GM19023 (cell line): ENCODE measurements at regions not wholly inside any gene's neighbourhood (a gene's known extent, or its start where the extent isn't known, plus 50 kb on each side); places are given as distances from the start of the nearest gene placed in this dataset.
"Not testable (repeated sequence)": the region's sequence is repeated elsewhere in the genome, so short reads cannot be mapped to it uniquely, and the experiment has no call there.

Source experiments
- ATAC-seq: cut with Tn5 transposase; IDR thresholded peaks from one replicate; pipeline ENCODE4 v1.9.1; 2021; ENCODE audit warnings: mild to moderate bottlenecking, moderate library complexity; ENCODE audit not compliant: unreplicated experiment

DNA sequence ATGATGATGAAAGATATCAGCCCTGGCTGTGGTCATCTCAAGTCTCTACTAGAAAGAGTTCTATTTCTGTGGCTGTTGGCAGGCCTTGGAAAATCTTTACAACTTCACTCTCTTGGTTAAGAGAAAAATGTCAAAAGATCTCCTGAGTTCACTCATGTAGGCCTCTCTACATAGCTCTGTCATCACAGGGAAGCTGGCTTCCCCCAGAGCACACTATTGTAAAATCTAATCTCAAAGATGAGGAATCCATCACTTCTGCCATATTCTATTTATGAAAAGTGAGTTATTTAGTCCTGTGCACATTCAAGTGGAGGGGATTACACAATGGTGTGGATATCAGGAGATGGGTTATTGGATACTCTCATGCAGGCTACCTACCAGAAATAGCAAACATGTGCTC, 388.4 kb upstream of the HS3ST1 start:
- ATAC-seq, result no peak

DNA sequence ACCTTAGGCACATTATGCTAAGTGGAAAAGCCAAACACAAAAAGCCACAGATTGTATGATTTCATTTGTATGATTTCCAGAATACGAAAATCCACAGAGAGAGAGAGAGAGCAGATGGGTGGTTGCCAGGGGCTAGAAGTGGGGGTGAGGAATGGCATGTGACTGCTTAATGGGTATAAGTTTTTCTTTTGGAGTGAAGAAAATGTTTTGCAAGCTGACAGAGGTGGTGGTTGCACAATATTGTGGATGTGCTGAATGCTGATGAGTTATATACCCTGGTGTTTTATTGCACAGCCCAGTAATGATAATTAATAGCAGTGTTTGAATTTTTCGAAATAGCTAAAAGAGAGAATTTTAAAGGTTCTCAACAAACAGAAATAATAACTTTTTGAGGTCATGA, 386.1 kb upstream of the HS3ST1 start:
- no peak for ATAC-seq

DNA sequence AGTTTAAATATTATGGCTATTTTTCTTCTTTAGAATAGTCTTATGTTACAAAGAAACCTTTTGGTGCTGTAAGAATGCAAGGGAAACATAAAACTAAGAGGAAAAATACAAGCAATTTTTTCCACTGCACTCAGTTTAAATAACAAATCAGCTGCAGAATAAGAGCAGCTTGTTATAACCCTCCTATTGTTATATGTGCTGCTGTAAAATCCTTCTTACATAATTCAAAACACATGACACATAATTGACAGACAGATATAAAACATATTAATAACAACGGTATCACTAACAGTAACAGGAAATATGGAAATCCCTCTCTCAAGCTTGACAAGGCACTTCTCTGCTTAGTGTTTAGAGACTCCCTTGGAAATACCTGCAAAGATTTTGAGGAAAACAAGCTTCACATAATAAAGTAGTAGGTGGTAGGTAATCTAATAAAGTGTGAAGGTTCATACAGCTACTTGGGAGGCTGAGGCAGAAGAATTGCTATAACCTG, 385.3 kb upstream of the HS3ST1 start:
- no peak for ATAC-seq

DNA sequence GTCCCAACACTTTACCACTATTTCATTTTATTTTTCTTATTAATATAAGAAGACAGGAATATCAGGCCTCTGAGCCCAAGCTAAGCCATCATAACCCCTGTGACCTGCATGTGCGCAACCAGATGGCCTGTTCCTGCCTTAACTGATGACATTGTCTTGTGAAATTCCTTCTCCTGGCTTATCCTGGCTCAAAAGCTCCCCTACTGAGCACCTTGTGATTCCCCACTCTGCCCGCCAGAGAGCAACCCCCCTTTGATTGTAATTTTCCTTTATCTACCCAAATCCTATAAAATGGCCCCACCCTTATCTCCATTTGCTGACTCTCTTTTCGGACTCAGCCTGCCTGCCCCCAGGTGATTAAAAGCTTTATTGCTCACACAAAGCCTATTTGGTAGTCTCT, 382.8 kb upstream of the HS3ST1 start:
- not testable (repeated sequence) for ATAC-seq

DNA sequence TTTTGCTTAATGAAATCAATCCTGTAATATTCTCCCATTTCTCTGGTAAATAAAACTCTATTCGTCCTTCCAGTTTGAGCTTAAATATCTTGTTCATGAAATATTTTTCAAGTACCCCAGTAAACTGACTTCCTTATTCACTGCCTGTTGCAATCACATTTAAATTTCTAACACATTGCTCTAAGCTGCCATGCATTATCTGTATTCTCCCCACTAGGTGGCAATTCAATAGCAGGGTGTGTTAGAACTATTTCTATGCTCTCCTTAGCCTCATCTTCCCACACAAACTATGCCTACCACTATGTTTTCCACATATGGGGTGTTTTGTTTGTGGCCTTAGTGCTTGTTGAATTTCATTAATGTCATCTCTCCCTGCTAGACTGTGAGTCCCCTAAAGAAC, 377.1 kb upstream of the HS3ST1 start:
- no peak for ATAC-seq

DNA sequence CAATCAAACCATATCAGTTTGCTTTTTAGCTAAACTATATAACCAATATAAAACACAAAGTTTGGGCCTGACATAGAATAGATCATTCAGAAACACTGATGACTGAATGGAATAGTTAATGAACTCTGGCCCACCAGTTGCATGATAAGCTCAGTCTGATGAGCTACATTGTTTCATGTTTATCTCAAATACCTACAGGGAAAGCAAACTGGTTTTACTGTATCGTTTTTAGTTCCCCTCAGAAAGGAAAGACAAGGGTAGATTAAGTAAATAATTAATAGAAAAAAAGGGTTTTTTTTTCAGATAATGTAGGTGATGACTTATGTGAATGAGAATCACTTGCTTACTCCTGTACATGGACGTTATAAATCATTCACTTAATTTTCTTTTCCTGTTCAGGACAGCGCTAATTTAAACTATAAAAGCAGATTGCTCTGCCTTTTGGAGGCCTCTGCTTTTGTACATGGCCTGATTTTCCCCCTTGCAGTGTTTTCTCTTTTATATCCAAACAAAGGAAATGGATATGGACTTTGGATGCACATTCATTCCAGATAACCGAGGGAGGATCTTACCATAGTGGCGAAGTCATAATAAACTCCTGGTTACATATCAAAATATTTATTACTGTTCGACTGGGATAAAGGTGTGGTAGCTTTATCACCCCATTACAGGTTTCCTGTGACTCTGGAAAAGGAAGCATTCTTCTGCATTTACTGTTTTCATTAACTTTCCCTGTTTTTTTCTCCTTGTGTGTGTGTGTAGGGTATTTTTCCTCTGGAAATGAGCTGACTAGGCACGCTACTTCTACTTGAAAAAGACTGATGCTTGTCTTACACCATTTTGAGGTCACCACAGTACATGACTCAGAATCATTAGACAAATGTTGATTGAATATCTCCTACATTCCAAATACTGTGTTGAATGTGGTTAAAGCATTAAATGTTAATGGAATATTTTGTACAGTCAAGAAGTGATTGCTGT, 373.1 kb upstream of the HS3ST1 start:
- ATAC-seq, result peak; percentile 87

DNA sequence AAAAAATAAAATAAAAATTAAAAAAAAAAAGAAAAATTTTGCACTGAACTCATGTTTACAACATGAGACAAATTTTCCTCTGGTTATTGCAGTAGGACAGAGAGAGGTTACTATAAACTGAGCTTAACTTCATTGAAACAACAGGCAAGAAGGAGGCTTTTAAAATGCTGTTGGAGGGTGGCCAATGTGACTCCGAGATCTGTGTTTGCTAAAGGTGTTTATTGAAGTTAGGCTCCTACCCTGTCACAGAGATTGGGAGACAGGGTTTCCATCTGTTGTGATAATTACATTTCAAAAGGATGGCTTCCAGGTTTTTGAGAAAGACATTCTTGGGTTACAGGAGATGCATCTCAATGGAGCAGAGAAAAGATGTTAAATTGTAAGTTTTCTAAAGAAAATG, 370.5 kb upstream of the HS3ST1 start:
- no peak for ATAC-seq

DNA sequence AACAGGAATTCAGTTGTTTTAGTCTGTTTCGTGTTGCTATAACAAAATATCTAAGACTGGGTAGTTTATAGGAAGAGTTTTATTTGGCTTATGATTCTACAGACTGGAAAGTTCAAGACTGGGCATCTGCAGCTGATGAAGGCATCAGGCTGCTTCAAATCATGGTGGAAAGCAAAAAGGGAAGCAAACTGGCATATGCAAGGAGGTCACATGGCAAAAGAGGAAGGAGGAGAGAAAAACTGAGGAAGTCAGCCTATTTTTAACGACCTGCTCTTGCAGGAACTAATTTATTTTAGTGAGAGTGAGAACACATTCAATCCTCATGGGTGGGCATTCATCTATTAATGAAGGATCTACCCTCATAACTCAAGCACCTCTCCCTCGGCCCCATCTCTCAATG, 363.1 kb upstream of the HS3ST1 start:
- ATAC-seq, result no peak

DNA sequence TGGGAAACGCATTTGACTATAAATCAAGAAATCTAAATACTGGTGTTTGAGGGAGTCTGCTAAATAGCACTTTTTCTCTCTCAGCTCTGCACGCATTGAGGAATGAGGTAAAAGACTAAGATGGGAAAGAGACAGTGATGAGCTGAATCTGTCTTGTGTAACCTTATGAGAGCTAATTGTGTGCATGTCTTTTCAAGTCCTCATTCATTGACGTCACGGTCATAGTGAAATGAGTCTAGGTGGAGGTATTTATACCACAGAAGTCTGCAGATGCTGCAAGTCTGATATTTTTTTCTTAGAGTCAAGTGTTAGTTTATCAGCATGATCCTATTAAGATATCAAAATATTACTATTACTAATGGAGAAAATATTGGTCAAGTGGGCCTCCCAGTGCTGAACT, 361.5 kb upstream of the HS3ST1 start:
- no peak for ATAC-seq

DNA sequence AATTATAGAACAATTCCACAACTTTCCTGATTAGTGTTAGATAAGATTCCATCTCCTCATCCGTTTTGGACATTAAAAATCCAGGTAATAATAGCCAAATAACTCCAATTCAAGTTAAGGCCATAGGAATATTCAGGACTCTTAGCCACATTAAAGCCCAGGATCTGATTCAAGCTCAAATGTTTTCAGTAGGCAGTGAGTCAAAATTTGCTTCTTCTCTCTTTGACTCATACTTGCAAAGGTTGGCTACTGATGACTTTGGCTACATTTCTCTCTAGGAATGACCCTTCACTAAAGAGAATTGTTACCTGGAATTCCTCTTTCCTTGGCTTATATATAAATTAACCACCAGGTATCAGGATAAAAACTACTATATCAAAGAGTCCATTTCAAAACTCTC, 354.9 kb upstream of the HS3ST1 start:
- ATAC-seq, result no peak

DNA sequence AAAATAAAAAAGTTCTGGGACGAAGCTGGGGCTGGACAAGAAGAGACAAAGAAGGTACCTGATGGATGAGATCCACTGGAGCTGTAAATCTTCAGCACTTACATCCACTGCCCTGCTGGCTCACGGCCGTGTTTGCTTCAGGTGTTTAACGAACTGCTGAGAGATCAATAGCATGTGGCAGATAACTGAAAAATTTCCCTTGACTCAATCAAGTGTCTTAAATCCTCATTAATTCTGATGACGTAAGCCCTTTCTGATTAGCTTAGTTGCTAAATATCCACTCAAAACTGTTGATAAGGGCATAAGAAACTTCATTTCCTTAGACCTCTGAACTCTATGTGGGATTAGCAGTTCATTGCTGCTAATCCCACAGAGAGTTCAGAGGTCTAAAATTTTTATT, 354.2 kb upstream of the HS3ST1 start:
- ATAC-seq, result no peak

DNA sequence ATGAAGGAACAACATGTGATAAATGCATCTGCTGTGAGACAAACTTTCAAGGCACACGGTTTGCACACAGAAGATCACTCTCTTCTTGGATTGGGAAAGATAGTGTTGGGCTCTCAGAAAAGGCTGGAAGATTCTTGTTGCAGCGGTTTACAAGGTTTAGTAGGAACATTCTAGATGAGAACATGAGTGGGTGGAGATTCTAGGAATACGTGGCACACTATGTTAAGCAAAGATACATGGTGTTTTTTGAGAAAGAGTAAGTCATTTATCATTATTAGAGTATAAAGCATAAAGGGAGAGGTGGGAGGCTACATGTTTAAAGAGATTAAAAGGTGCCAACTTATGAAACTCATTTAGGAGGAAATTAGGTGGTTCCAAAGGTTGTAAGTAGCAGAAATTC, 348.8 kb upstream of the HS3ST1 start:
- no peak for ATAC-seq

DNA sequence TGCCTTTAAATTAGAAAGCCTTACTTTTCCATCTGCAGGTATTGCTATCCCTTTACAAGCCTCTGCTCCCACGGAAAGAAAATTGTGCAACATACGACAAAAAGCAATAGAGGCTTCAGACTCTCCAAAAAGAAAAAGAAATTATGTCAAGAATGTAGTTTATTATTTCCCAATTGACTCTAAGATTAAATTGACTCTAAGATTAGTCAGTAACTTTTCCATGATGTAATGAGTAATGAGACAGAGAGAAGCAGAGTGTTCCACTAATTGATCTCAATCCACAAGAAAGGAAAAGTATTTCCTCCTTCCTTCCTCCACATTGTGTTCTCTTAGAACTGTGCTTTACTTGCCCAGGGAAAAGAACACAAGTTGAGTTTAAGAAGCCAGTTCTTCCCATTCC, 345.7 kb upstream of the HS3ST1 start:
- ATAC-seq, result no peak

DNA sequence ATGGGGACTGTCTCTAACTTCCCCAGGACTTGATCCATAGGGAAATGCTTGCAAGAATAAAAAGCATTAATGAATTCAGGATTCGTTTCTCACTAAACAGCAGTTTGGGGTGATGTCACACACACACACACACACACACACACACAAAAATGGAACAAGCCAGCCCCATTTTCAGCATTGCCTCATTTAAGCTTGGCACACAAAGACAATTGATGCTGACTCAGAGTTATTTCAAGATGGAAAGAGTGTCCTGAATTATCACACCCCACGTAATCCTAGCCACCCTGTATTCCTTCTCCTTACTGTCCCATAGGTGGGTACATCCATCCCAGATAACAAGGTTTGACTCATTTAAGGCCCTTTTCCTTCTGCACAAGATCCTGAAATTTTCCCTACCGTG, 345.1 kb upstream of the HS3ST1 start:
- no peak for ATAC-seq

DNA sequence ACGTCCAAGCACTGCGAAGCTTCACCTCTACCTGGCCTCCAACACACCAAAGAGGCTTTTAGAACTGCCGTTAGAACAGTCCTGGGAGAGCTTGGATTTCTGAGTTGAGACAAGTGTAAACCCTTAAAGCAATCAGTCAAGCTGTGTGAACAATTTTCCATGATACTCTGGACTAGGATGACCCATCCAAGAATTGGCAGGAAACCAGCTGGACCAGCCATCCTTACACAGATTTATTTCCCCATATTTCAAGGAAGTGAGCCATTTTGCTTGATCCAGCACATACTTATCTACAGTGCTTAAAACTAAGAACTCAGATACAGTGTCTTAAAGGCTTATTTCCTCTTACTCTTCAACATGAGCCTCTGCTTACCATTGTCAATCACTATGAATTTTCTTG, 340.7 kb upstream of the HS3ST1 start:
- ATAC-seq, result no peak

DNA sequence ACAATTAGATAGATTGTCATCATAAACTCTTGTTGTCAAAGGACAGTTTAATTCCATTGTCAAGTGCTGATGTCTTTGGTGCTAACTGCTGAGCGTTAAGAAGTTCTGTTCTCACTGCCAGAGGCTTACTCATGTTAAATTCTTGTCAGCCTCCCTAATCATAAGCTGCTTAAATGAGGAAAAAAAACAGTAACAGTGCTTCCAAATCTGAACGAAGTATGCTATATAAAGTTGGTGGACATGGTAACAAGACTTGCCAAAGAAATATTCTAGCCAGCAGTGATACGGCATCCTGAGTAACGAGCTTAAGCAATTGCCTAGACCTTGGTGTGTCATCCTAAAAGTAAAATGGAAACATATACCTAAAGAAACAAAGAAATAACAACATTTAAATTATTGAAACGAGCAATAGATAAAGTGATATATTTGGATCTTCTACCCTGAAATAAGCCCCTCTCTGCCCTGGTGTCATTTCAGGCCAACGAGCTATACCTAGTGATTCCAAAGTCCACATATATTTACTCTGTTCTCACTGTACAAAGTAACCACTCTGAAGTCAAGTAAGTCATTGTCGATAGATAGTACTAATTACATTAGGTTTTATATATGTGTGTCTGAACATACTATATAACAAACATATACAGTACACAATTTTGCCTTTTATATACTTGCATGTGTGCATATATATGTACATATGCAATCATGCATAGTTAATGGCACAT, 339.7 kb upstream of the HS3ST1 start:
- no peak for ATAC-seq

DNA sequence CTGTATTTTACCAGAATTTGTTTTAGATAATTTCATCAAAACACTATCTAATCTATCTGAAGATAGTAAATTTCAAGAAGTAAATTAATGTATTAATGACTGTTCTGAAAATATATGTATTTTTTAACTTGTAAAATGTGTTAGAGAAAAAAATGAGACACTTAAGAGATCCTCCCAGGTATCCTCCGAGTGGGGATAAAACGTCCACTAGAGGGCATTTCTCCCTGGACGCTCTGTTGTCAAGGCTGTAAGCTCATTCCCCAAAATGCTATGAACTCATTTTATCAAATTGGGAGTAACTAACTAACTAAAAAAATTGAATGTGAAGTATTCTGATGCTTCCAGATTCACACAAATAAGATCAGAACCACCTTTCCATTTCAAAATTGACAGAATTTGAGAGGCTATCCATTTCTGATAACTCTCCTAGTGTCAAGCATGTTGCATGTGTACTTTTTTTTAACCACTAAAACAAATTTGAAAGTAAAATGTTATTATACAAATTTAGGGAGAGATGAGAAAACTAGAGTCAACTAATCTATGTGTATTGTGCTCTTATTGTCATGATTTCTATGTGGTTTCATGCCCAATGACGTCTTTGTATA, 337.3 kb upstream of the HS3ST1 start:
- peak; percentile 54 for ATAC-seq

DNA sequence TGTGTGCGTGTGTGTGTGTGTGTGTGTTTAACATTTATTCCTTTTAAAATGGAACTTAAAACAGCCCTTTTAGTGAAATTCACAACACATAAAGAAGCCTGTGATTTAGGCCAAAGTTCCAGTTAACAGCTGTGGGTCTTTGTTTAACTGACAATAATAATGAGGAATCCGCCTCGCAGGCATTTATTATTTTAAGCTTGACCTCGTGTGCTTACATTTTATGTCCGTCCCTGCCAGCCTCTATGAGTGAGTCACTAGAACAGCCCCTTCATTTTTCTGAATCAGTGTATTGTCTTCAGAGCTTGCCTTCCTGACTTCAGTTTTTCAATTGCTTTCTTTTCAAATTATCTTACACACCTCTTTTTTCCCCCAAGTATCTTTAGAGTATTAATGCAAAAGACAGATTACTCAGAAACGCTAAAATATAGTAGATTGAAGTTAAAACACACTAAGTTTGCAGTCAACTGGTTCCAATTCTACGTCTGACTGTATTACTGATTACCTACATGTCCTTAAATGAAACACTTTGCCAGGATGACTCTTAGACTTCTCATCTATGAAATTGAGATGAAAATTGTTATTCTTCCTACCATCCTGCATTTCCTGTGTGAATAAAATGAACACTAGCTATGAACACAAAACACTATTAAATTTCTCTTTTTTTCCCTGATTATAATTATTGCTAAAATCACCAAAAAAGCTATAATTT, 319.6 kb upstream of the HS3ST1 start:
- no peak for ATAC-seq

DNA sequence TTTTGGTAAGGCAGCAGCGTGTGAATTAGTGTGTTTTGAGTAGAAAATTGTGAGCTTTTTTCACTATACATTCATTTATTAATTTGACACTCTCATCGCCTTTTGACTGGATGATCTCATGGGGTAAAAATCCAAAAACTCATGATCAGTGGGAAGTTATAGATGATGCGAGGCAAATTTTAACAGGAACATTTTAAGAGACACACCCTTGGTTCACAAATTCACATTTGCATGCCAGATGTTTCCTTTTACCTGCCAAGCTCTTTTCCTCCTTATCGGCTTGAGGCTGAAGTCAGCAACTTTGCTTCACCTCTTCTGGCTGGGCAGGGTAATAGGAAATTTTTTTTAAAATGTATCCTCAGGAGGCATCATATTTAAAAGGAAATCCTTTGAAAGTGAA, 318.0 kb upstream of the HS3ST1 start:
- ATAC-seq, result no peak

DNA sequence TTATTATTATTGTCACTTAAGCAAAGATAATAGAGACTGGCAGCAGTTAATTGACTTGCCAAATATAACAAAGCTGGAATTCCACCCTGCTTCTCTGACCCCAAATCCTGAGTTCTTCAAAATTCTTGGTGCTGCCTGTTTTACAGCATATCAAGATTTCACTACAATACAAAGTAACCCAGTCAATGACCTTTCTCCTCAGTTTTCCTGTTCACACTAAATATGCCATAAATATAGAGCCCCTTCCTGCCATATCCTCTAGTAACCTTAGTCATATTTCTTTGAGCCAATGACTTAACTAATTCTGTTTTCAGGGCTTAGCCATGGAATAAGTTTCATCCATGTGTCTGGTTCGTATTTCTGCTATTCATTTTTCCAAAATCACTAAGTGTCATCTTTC, 315.3 kb upstream of the HS3ST1 start:
- no peak for ATAC-seq

DNA sequence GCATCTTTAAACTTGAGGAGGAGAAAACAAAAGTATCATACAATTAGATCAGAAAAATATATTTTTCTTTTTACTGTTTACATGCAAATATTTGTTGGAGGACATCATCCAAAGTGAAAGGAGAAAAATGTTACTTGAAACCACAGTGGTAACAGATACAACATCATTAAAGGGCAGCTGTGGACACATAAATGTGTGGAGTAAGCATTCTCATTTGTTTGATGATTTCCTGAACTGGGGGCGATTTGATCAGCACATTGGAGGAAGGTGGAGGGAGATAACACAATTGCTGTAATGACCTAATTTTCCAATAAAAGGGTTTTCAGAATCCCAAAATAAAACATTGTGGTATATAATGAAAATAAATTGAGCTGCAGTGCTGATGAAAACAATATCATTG, 314.5 kb upstream of the HS3ST1 start:
- ATAC-seq, result no peak
